ENCODE measurements at regions not wholly inside any gene's neighbourhood (a gene's known extent, or its start where the extent isn't known, plus 50 kb on each side); places are given as distances from the start of the nearest gene placed in this dataset.

- no peak for DNase-seq (ENCODE audit: low read depth in 2 of 2)
Observed at GRCh38 chr1:30187413-30188023, 535.9 kb downstream of the MATN1 start.

GRCh38 chr1:30186586-30186985, 536.8 kb downstream of the MATN1 start:
- no peak for DNase-seq (ENCODE audit: low read depth in 2 of 2)

GRCh38 chr1:30185809-30186208, 537.6 kb downstream of the MATN1 start:
- DNase-seq (ENCODE audit: low read depth in 2 of 2) = no peak

DNA sequence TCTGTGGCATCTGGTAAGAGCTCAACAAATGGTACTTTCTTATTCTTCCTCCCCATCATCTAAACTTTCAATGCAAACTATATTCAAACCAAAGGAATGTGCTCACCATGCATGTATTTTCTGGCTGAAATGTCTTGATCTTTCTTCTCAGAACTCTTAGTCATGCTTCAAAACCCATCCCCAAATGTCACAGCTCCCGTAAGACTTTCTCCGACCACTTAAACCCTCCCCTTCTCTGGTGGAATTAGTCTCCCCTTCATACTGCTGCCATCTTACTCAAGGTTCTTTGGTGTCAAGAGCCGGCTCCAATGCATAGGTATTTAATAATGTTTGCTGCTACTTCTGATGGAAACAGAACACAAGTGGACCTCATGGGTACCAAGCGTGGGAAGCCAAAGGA, 538.1 kb downstream of the MATN1 start:
- DNase-seq (ENCODE audit: low read depth in 2 of 2) = no peak

DNA sequence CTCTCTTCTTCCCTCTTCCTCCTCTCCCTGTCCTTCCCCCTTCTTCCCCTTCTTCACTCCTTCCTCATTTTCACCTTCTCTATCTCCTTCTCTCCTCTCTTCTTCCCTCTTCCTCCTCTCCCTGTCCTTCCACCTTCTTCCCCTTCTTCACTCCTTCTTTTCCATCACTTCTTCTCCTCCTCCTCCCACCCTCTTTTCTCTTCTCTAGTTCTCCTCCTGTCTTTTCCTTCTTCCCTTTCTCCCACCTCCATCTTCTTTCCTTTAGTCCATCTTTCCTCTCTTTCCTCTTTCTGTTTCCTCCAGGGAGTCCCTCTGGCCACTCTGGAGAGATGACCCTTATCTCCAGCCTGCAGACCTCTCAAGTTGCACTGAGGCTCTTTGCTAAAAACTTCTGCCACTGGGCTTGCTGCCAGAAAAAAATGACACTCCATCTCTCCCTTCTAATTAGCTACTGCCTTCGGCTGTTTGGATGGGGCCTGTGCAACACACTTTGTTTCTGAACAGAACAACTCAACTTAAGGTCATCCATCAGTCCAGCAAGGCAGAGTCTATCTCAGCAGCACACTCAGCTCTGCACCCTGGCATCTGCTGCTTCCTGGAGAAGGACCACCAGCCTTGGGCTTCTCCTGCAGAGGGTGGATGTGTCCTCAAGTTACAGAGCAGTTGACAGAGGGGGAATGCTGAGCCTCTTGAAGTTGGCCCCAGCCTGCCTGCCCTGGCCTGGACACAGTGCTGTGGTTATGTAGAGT, 538.8 kb downstream of the MATN1 start:
- DNase-seq (ENCODE audit: low read depth in 2 of 2) = no peak

DNA sequence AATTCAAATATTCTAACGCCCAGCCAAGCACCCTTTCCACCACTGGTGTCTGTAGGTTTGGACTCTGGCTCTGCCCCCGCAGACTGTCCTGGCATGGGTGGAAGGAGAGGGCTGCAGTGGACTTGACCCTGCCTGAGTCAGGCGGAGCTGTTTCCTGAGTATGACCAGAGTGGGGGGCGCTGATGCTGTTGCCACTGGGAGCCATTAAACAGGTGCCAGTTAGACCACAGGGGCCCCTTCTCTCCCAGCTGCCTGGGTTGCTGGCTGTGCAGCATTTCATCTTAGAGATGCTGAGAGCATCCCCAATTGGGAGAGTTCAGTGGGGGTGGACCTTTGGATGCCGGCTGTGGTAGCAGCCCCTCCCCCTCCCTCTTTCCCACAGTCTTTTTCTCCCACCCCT, 539.5 kb downstream of the MATN1 start:
- DNase-seq (ENCODE audit: low read depth in 2 of 2) = no peak

DNA sequence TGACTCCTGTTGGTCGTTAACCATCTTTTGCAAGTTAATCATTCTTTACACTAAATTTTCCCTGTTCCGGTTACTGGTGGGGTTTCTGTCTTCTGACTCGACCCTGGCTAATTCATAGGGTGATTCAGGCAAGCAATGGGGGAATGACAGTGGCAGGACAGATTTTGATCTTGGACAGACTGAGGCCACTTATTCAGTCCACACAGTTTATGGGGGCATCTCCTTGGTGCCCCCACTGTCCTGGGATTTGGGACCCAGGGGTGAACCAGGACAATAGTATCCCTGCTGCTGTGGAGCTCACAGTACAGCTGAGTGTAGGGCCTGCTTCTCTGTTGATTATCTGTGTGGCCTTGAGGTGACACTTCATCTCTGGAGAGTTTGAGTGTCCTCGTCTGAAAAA, 540.4 kb downstream of the MATN1 start:
- DNase-seq (ENCODE audit: low read depth in 2 of 2) = no peak

GRCh38 chr1:30179942-30180543, 543.3 kb downstream of the MATN1 start:
- no peak for DNase-seq (ENCODE audit: low read depth in 2 of 2)

DNA sequence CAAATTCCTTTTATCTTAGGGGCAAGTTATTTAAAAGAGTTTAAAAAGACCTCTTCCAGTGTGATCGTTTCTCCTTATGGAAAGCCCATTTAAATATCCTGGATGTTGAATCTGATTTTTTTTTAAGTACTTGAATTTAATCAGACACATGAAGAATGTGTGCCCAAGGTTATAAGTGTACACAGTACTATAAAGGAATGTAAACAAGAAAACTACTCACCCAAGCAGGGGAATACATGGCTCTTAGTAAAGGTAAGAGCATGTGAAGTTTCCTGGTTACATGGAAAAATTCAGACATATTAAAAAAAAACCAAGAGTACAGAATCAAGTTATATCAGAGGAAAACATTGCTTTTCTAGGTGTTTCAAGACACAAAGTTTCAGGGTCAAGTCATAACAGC, 546.9 kb downstream of the MATN1 start:
- DNase-seq (ENCODE audit: low read depth in 2 of 2) = no peak

DNA sequence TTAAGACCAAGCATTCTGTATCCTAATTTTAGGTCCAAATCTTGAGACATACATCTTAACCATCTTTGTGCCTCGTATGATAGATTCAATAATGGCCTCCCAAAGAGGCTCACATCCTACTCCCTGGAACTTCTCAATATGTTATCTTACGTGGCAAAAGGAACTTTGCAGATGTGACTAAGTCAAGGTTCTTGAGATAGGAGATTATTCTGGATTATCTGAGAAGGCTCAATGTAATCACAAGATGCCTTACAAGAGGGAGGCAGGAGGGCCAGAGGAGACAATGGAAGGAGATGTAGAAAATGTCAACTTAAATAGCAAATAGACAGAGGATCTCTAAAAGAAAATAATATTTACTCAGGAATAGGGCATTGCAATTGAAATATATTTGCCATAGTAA, 548.9 kb downstream of the MATN1 start:
- no peak for DNase-seq (ENCODE audit: low read depth in 2 of 2)

- DNase-seq (ENCODE audit: low read depth in 2 of 2) = no peak
Observed at GRCh38 chr1:30173560-30173959, 549.8 kb downstream of the MATN1 start.

DNA sequence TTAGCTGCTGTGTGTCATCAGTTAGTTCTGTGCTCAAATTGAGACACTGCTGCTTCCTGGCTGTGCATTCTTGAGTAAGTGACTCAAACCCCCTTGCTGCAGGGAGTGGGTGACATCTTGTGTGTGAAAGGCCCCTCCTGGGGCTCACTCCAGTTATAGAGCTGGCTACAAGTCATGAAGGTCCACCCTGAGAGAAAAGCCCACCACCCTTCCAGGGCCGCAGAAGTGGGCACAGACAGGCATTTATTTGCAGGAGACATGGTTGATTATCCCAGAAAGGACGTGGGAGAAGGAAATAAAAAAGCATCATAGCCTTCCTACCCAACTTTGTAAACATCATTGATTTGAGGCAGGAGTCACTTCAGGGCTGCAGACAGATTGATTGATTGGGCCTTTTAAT, 550.6 kb downstream of the MATN1 start:
- no peak for DNase-seq (ENCODE audit: low read depth in 2 of 2)

GRCh38 chr1:30172299-30172694, 551.1 kb downstream of the MATN1 start:
- DNase-seq (ENCODE audit: low read depth in 2 of 2) = no peak

DNA sequence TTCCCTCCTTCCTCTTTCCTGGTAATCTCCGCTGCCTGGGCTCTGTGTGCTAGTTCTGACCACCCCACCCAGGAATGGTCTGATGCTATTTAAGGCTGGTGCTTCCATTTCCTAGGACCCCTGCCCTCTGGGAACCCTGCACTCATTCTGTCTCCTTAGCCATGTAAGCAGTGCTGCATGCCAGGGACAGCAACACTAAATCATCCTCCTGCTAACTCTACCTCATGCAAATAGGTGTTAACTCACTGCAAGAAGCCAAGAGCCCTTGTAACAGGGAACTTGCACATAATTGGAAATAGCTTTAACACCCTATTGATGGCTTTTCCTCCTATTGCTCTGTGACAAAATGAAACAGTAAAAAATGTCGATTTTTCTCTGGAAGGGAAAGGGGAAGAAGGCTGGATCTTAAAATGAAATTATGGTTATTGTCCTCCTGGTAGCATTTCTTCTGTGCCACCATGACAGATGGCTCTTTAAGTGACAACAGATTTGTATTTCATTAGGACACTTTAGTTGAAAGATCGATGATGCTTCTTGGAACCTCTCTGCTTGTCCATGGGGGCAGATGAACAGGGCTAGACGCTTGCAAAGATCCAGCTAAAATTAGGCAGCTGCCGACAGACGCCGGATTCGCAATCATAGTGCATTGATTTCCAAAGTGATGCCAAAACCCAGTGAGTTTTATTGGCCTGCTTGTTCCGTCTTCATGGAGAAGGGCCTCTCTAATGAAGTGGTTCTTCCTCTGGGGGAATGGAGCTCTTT, 551.7 kb downstream of the MATN1 start:
- DNase-seq (ENCODE audit: low read depth in 2 of 2) = no peak

DNA sequence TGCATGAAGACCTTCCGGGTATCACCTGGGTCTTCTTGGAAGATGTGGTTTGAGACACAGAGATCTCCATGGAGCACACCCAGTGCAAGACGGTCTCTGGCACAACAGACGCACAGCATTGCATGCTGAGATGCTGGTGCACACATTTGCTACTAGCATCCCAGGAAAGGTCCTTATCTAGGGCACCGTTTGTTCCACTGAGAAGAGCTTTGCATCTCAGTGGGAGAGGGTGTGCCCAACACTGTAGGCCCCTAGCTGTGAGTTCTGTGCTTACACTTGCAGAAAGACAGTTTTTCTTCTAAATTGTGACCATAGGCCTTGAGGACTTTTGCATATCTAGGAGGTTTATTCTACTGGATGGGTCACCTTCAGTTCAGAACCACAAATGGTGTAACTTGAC, 554.1 kb downstream of the MATN1 start:
- DNase-seq (ENCODE audit: low read depth in 2 of 2) = no peak

- DNase-seq (ENCODE audit: low read depth in 2 of 2) = no peak
Observed at GRCh38 chr1:30166174-30166573, 557.2 kb downstream of the MATN1 start.

- DNase-seq (ENCODE audit: low read depth in 2 of 2) = no peak
Observed at GRCh38 chr1:30165116-30165515, 558.3 kb downstream of the MATN1 start.

GRCh38 chr1:30164693-30165092, 558.7 kb downstream of the MATN1 start:
- no peak for DNase-seq (ENCODE audit: low read depth in 2 of 2)

- DNase-seq (ENCODE audit: low read depth in 2 of 2) = no peak
Observed at GRCh38 chr1:30162565-30162964, 560.8 kb downstream of the MATN1 start.

DNA sequence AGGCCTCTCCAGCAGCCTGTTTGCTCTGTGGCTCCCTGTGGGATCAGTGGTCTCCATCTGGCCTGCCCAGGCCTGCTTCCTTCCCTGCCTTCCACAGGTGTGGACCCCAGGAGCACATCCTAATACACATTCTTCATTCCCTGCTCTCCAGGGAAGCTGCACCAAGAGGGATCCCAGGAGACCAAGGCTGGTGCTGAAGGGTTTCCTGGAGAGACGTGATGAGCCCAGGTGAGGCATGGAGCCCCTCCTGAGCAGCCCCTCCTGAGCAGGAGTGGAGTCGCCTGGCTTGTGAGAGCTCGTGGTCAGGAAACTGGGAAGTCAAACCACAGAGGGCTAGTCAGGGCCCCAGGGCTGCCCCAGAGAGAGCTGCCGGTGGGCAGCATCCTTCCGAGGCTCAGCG, 561.4 kb downstream of the MATN1 start:
- no peak for DNase-seq (ENCODE audit: low read depth in 2 of 2)

DNA sequence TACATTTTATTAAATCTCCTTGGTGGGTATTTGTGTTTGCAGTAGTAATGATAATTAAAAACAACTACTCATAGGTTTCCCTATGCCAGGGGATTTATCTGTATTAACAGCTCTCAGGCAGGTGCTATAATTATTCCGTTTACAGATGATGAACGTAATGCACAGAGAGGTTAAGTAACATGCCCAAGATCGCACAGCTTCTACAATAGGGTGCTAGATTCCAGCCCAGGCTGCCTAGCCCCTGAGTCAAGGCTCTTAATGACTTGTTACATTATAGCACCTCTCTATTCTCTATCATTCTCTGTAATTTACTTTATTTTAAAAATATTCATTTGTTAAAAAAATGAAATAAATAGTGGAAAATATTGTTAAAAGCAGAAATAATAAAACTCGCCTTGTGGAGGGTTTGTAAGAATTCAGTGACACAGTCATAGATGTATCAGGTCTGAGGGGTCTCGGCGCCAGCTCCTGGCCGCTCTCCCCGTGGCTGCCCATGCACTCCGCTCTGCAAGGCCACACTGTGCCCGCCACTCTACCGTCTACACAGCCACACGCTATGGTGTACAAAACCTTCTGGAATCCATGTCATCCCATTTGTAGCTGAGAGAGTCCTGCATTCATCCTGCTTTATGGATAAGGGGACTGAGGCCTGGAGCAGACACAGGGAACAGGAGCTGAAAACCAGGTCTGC, 562.2 kb downstream of the MATN1 start:
- DNase-seq (ENCODE audit: low read depth in 2 of 2) = no peak

DNA sequence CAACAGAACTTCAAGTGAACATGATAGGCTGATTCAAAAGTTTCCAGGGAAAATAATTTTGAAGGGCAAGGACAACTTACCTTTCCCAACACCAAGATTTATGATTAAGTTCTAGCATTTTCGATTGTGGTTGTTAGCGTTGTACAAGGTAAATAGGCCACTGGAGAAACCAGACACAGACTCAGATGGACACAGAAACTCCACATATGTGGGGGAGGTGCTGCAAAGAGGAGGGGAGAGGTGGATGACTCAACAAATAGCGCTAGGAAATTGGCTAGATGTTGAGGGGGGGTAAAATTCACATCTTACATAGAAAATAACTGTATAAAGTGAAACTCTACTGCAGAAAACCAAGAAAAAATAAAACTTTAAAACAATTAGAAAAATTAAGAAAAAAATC, 564.4 kb downstream of the MATN1 start:
- DNase-seq (ENCODE audit: low read depth in 2 of 2) = no peak
